ENCODE measurements at regions not wholly inside any gene's neighbourhood (a gene's known extent, or its start where the extent isn't known, plus 50 kb on each side); places are given as distances from the start of the nearest gene placed in this dataset.
"Not testable (repeated sequence)": the region's sequence is repeated elsewhere in the genome, so short reads cannot be mapped to it uniquely, and the experiment has no call there.

DNA sequence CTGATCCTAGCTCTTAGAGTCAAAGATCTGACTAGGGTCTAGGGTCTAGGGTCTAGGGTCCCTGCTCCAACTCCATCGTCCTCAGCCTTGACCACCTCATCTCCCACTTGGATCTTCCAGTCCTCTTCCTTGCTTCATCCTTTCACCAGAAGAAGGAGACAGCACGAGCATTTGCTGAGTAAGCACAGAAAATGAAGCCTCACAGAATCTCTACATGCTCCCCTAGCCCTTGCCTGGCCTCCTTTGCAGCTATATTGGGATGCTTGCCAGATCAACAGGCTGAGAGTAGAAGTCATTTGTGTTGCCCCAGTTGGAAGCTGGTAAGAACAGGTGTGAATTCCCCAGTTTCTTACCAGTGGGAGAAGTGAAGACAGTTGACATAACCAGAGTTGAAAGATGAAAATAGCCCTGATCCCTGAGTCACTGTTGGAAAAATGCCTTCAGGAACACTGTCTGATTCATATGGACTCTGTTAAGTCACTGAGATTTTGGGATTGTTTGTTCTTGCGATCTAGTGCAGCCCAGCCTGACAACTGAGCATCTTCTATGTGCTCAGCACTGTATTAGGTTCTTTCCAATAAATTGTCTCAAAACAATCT lies 552.5 kb downstream of the INSC start:
- no peak overlapping the region for H3K4me3 Mint-ChIP-seq
- H3K36me3 Mint-ChIP-seq (ENCODE audit: low read depth) = no peaks in the 10 kb centered on the region
- no peaks in the 10 kb centered on the region for H3K4me1 Mint-ChIP-seq (ENCODE audit: low read depth)
- H3K27ac Mint-ChIP-seq = no peak overlapping the region
- peaks cover 3% of the 10 kb centered on the region for H3K27me3 Mint-ChIP-seq
- no peaks in the 10 kb centered on the region for H3K9me3 Mint-ChIP-seq

DNA sequence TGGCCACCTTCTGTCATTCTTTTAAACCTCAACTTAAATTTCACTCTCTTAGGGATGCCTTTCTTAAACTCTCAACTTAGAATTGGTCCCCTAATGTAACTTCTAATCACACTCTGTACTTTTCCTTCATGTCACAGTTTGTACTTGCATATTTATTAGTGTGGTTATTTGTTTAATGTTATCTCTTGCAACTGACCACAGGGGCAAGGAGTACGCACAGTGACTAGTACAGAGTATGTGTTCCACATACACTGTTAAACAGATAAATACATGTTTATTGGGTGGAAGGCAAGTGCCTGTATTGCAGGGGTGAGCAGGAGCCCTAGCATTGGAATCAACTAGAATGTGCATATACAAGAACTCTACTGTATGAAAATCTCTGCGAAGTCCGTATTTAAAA lies 554.0 kb downstream of the INSC start:
- H3K4me3 Mint-ChIP-seq = no peak overlapping the region
- H3K9me3 Mint-ChIP-seq = no peaks in the 10 kb centered on the region
- H3K27ac Mint-ChIP-seq = no peak overlapping the region

DNA sequence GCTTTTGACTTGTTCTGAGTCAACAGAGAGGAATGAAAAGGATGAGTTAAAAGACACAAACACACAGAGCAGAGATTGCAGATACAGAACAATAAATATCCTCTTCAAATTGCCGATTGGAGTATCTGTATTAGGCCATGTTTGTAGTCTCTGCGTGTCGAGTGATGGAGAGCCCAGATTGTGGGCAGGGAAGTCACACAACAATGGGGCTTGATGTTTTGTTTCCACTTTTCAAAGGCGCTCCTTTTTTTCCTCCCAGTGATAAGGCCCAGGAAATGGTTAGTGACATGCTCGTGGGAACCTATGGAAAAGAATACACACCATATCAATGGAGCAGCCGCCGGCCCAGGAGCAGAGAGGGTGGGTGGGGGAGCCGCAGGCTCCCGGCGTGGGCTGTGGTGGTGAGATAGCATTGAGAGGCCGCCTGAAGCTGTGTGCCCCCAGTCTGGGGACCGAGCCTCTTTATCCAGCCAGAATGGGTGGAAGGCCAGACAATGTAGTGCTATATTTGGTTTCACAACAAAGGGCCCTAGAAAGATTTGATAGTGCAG lies 555.9 kb downstream of the INSC start:
- Mint-ChIP-seq H3K4me3 (no peak overlapping the region), H3K27me3 (peaks cover 3% of the 10 kb centered on the region), H3K36me3 (ENCODE audit: low read depth) (no peaks in the 10 kb centered on the region), H3K27ac (no peak overlapping the region), H3K4me1 (ENCODE audit: low read depth) (no peaks in the 10 kb centered on the region), H3K9me3 (no peaks in the 10 kb centered on the region)

More for the DNA sequence above, 554.0 kb downstream of the INSC start:
- Mint-ChIP-seq H3K4me1 (ENCODE audit: low read depth) (no peaks in the 10 kb centered on the region), H3K27me3 (peaks cover 3% of the 10 kb centered on the region), H3K36me3 (ENCODE audit: low read depth) (no peaks in the 10 kb centered on the region)

- no peaks in the 10 kb centered on the region for H3K36me3 Mint-ChIP-seq (ENCODE audit: low read depth)
These were observed 556.5 kb downstream of the INSC start for GRCh38 chr11:15671216-15671615.

DNA sequence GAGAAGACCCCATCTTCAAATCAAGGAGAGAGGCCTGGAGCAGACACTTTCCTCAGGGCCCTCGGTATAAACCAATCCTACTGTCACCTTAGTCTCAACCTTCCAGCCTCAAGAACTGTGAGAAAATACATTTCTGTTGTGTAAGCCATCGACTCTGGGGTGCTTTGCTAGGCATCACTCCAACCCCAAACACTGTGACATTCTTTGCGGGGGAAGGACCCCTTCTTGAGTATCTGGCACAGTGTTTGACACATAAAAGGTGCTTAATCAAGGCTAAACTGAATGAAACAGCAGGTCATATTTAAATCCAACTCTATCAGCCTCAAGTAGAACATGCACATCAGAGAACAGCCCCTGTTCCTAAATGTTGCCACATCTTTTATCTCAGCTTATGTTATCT lies 558.1 kb downstream of the INSC start:
- Mint-ChIP-seq H3K9me3 (peaks cover 13% of the 10 kb centered on the region), H3K36me3 (ENCODE audit: low read depth) (no peaks in the 10 kb centered on the region), H3K4me3 (no peak overlapping the region), H3K27me3 (peaks cover 3% of the 10 kb centered on the region), H3K4me1 (ENCODE audit: low read depth) (no peaks in the 10 kb centered on the region), H3K27ac (no peak overlapping the region)

More at GRCh38 chr11:15671216-15671615, 556.5 kb downstream of the INSC start:
- no peak overlapping the region for H3K27ac Mint-ChIP-seq
- H3K4me3 Mint-ChIP-seq = no peak overlapping the region
- no peaks in the 10 kb centered on the region for H3K4me1 Mint-ChIP-seq (ENCODE audit: low read depth)
- no peaks in the 10 kb centered on the region for H3K9me3 Mint-ChIP-seq
- H3K27me3 Mint-ChIP-seq = peaks cover 3% of the 10 kb centered on the region

DNA sequence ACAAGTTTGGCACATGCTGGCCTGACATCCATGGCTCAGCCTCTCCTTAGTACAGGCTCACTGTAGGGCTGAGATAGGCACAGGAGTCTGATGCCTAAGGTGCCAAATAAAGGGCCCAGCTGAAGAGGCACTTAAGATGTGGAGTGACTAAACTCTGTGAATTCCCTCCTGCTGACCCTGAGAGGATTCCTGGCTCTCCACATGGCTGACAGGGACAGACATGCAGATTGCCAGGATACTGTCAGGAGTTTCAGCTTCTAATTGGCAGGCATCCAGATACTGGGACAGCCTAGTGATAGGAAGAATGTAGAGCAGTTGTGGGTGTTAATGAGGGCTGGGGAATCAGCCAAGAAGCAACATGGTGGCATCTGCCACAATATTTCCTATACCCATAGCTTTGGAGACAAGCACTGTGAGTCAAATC lies 558.7 kb downstream of the INSC start:
- H3K4me1 Mint-ChIP-seq (ENCODE audit: low read depth) = no peaks in the 10 kb centered on the region
- H3K4me3 Mint-ChIP-seq = no peak overlapping the region
- peaks cover 3% of the 10 kb centered on the region for H3K27me3 Mint-ChIP-seq
- H3K9me3 Mint-ChIP-seq = peaks cover 14% of the 10 kb centered on the region
- H3K36me3 Mint-ChIP-seq (ENCODE audit: low read depth) = no peaks in the 10 kb centered on the region
- H3K27ac Mint-ChIP-seq = no peak overlapping the region

DNA sequence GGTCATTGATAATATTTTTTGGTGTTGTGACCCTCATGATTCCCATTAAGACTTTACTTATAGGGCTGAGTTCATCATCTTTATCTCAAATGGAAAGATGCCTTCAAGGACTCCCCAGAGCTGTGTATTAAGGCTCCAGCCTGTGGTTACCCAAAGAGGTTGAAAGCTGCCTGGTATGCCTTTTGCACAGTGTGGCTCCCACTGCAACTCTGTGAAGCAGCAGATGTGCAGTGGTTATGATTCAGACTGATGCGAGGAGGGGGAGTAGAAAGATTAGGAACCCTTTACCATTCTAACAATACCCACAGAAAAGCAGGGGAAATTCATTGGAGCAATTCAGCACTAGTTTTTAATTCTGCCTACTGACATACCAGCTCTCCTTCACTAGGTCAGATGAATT lies 560.0 kb downstream of the INSC start:
- H3K9me3 Mint-ChIP-seq = peaks cover 14% of the 10 kb centered on the region
- no peak overlapping the region for H3K27ac Mint-ChIP-seq
- H3K4me3 Mint-ChIP-seq = no peak overlapping the region
- peaks cover 3% of the 10 kb centered on the region for H3K27me3 Mint-ChIP-seq
- H3K4me1 Mint-ChIP-seq (ENCODE audit: low read depth) = no peaks in the 10 kb centered on the region
- no peaks in the 10 kb centered on the region for H3K36me3 Mint-ChIP-seq (ENCODE audit: low read depth)

DNA sequence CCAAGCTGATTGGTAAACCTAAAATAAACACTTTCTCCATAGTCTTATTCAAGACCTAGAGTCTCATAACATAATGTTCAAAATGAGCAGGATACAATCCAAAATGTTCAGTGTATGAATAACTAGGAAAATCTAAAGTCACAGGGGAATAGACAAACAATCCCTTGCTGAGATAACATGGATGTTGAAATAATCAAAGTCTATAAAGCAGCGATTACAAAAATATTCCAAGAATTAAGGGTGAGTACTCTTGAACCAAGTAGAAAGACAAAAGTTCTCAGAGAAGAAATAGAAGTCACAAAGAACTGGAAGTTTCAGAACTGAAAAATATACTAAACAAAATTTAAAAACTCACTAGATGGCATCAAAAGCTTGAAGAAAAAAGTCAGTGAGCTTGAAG lies 561.0 kb downstream of the INSC start:
- no peak overlapping the region for H3K4me3 Mint-ChIP-seq
- no peak overlapping the region for H3K27ac Mint-ChIP-seq
- H3K4me1 Mint-ChIP-seq (ENCODE audit: low read depth) = no peaks in the 10 kb centered on the region
- H3K9me3 Mint-ChIP-seq = peaks cover 14% of the 10 kb centered on the region
- H3K36me3 Mint-ChIP-seq (ENCODE audit: low read depth) = no peaks in the 10 kb centered on the region
- H3K27me3 Mint-ChIP-seq = peaks cover 3% of the 10 kb centered on the region

- peaks cover 3% of the 10 kb centered on the region for H3K27me3 Mint-ChIP-seq
- H3K27ac Mint-ChIP-seq = no peak overlapping the region
- H3K4me3 Mint-ChIP-seq = no peak overlapping the region
- H3K4me1 Mint-ChIP-seq (ENCODE audit: low read depth) = no peaks in the 10 kb centered on the region
- peaks cover 14% of the 10 kb centered on the region for H3K9me3 Mint-ChIP-seq
- H3K36me3 Mint-ChIP-seq (ENCODE audit: low read depth) = no peaks in the 10 kb centered on the region
These were observed 562.5 kb downstream of the INSC start for GRCh38 chr11:15677181-15677580.

DNA sequence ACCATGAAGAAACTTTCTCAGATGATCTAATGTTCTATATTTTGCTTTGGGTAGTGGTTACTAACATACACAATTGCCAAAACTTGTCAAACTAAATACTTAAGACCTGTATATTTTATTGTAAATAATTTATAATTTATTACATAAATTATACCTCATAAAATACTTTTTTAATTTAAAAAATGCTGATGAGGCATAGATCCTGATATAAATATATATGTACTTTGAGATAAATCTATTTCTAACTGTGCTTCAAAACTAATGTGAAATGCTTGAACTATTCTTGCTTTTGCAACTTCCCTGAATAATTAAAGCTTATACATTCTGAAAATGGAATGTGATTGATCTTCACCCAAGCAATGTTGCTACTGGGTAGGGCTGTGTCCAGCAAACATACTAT lies 568.8 kb downstream of the INSC start:
- Mint-ChIP-seq H3K4me3 (no peak overlapping the region), H3K9me3 (peaks cover 6% of the 10 kb centered on the region), H3K4me1 (ENCODE audit: low read depth) (no peaks in the 10 kb centered on the region), H3K36me3 (ENCODE audit: low read depth) (no peaks in the 10 kb centered on the region), H3K27me3 (no peaks in the 10 kb centered on the region), H3K27ac (no peak overlapping the region)

GRCh38 chr11:15685306-15685705 lies 570.6 kb downstream of the INSC start:
- H3K27me3 Mint-ChIP-seq = no peaks in the 10 kb centered on the region
- no peak overlapping the region for H3K4me3 Mint-ChIP-seq
- no peaks in the 10 kb centered on the region for H3K36me3 Mint-ChIP-seq (ENCODE audit: low read depth)
- peaks cover 6% of the 10 kb centered on the region for H3K9me3 Mint-ChIP-seq
- H3K27ac Mint-ChIP-seq = no peak overlapping the region
- H3K4me1 Mint-ChIP-seq (ENCODE audit: low read depth) = no peaks in the 10 kb centered on the region

DNA sequence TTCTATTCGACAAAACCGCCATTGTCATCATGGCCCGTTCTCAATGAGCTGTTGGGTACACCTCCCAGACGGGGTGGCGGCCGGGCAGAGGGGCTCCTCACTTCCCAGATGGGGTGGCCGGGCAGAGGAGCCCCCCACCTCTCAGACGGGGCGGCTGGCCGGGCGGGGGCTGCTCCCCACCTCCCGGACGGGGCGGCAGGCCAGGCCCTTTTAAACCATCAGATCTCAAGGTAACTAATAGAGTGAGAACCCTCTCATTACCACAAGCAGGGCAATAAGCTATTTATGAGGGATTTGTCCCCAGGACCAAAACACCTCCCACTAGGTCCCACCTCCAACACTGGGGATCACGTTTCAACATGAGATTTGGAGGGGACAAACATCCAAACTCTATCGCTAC lies 571.5 kb downstream of the INSC start:
- H3K9me3 Mint-ChIP-seq = not testable (repeated sequence)

DNA sequence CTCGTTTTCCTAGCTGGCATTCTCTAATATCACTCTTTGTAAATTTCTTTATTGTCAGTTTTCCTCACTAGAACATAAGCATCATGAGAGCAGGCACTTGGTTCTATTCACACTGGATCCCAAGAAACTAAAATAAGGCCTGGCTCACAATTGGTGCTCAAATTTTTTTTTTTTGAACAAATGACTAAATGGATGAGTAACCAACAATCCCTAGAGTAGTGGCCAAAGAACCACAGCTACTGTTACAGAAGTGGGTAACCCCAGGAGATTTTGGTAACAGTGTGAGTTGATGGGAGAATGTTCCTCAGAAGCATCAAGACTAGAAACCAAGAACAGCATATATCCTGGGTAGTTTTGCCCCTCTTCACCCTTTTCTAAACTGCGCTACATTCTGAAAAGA lies 572.6 kb downstream of the INSC start:
- Mint-ChIP-seq H3K9me3 (peaks cover 6% of the 10 kb centered on the region), H3K4me3 (no peak overlapping the region), H3K27me3 (peaks cover 1% of the 10 kb centered on the region), H3K4me1 (ENCODE audit: low read depth) (no peaks in the 10 kb centered on the region), H3K36me3 (ENCODE audit: low read depth) (no peaks in the 10 kb centered on the region), H3K27ac (no peak overlapping the region)

More for the DNA sequence above, 571.5 kb downstream of the INSC start:
- not testable (repeated sequence) for H3K27ac Mint-ChIP-seq; H3K4me1 Mint-ChIP-seq (ENCODE audit: low read depth); H3K4me3 Mint-ChIP-seq; H3K27me3 Mint-ChIP-seq; H3K36me3 Mint-ChIP-seq (ENCODE audit: low read depth)

GRCh38 chr11:15688351-15688792 lies 573.6 kb downstream of the INSC start:
- Mint-ChIP-seq H3K4me3 (no peak overlapping the region), H3K27ac (no peak overlapping the region), H3K9me3 (peaks cover 6% of the 10 kb centered on the region), H3K4me1 (ENCODE audit: low read depth) (no peaks in the 10 kb centered on the region), H3K36me3 (ENCODE audit: low read depth) (no peaks in the 10 kb centered on the region), H3K27me3 (peaks cover 4% of the 10 kb centered on the region)

DNA sequence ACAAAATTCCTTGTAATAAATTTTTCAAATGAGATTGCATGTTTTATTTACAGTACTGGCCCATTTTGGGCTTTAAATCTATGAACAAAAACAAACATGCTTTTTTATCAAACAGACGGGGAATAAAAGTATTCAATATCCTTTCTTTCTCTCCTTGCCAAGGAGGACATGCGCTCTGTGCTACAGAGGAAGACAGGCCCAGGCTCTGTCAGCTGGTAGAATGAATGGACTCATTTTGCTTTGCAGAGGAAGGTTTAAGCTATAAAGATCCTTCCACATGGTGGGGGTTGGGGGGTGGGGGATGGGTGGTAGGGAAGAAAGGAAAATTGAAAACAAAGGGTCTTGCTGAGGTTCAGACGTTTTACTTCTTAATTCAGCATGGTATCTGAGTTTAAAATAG lies 575.6 kb downstream of the INSC start:
- H3K9me3 Mint-ChIP-seq = peaks cover 4% of the 10 kb centered on the region
- H3K27ac Mint-ChIP-seq = no peak overlapping the region
- H3K4me1 Mint-ChIP-seq (ENCODE audit: low read depth) = no peaks in the 10 kb centered on the region
- no peak overlapping the region for H3K4me3 Mint-ChIP-seq
- H3K27me3 Mint-ChIP-seq = peaks cover 4% of the 10 kb centered on the region
- H3K36me3 Mint-ChIP-seq (ENCODE audit: low read depth) = no peaks in the 10 kb centered on the region

- H3K9me3 Mint-ChIP-seq = no peaks in the 10 kb centered on the region
- H3K27me3 Mint-ChIP-seq = peaks cover 4% of the 10 kb centered on the region
- H3K27ac Mint-ChIP-seq = no peak overlapping the region
- no peak overlapping the region for H3K4me3 Mint-ChIP-seq
- no peaks in the 10 kb centered on the region for H3K4me1 Mint-ChIP-seq (ENCODE audit: low read depth)
- H3K36me3 Mint-ChIP-seq (ENCODE audit: low read depth) = no peaks in the 10 kb centered on the region
These were observed 578.0 kb downstream of the INSC start for GRCh38 chr11:15692739-15693138.

Measured in stimulated activated naive CD8-positive, alpha-beta T cell treated with anti-CD3 and anti-CD28 coated beads, Interleukin-15, Interleukin-2, amounts not matched to agents 100 ng/mL and 50 ng/mL, for 24 hours (primary cell).